ENCODE measurements at regions not wholly inside any gene's neighbourhood (a gene's known extent, or its start where the extent isn't known, plus 50 kb on each side); places are given as distances from the start of the nearest gene placed in this dataset.

DNA sequence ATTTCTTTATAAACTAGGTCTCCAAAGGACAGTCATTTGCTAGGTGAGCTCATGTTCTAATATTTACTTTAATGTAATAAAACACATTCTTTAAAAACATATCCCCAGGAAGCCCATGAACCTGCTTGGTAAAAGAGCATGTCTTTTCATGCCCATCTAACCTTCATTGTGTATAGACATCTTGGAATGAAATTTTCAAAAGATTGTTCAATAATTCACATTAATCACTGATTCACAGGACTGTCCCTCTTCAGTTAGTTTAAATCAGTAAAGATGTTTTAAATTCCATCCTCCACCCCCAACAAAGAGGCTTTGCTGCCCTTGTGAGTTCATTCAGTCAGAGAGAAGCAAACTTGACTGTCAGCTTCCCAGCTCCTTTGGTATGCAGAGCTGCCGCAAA, 633.4 kb upstream of the CELF4 start:
- TF ChIP-seq CTCF (IDR thresholded peaks at IDR 0.05) (no peak), POLR2A (IDR thresholded peaks at IDR 0.05) (no peak)

Data from Peyer's patch (tissue), 4 donors.